GM21825 (cell line): ENCODE measurements at regions not wholly inside any gene's neighbourhood (a gene's known extent, or its start where the extent isn't known, plus 50 kb on each side); places are given as distances from the start of the nearest gene placed in this dataset.

Source experiments
- ATAC-seq: cut with Tn5 transposase; IDR thresholded peaks from one replicate; pipeline ENCODE4 v1.9.1; 2021; ENCODE audit warnings: mild to moderate bottlenecking, moderate library complexity; ENCODE audit not compliant: unreplicated experiment

GRCh38 chr7:94264756-94265155, 129.9 kb upstream of the COL1A2 start:
- no peak for ATAC-seq

- no peak for ATAC-seq
Observed at GRCh38 chr7:94265456-94265855, 129.2 kb upstream of the COL1A2 start.

GRCh38 chr7:94266238-94266644, 128.5 kb upstream of the COL1A2 start:
- no peak for ATAC-seq

- ATAC-seq, result no peak
Observed at GRCh38 chr7:94270772-94271171, 123.9 kb upstream of the COL1A2 start.

DNA sequence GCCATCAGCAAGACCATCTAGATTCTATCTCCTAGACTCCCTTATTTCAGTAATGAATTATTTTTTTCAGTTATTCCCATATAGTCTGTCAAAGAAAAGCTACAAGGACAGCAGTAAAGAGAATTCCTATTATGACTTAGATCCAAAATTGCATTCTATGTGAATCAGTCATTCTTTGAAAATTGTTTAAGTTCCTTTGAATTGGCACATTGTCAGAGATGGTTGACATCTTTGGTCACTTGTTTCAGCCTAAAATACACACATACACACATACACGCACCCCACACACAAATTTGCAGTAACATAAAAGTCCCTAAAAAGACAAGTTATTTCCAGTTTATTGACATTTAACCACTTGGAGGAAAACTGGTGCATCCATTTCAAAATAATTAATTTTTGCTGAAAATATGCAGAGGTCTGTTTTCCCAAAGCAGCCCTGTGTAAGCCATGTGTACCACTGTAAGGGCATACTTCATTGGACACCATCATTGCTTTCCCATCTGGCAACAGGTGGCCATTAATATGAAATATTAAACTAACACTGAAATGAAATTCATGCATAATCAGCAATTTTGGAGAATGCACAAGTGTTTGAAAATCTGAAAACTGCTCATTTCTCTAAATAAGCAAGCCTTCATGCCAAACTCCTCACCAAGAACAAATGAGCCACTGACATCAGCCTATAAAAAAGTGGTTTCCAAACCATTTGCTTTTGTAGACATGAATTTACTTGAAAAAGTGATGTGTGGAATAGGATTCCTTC, 121.7 kb upstream of the COL1A2 start:
- no peak for ATAC-seq

DNA sequence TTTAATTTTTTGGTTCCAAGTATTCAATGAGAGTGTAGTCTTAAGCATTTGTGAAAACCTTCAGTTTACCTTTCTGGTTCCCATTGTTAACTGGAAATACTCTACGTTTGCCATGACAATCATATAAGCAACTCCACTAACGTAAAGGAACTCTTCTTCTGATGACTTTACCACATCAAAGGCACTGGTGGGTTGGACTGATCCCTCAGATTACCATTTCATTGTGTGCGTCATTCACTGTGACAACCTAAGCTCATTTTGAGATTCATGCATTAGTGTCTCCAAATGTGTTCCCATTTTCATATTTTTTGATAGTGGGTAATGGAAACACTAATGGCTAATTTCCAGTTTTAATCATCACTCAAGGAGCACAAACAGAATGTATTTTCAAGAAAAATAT, 119.9 kb upstream of the COL1A2 start:
- ATAC-seq, result no peak

GRCh38 chr7:94276027-94276426, 118.7 kb upstream of the COL1A2 start:
- ATAC-seq, result no peak

GRCh38 chr7:94276795-94277194, 117.9 kb upstream of the COL1A2 start:
- peak; percentile 54 for ATAC-seq

DNA sequence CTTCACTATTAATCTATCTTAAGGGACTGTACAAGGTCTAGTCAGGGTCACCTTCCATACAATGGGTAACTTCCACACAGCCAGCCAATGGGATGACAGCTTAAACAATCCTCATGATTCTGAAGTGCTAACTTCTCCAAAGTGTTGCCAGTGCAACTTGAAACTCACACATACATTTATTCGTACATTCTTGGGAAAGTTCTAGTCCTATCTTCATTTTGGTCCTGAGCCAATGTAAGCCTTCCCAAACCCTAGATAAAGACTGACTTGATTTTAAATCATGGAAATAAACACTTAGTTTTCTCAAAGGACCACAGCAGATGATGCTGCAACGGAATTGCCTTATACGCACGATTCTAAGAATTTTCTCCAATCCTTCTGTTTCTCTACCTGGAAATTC, 117.5 kb upstream of the COL1A2 start:
- ATAC-seq, result no peak

DNA sequence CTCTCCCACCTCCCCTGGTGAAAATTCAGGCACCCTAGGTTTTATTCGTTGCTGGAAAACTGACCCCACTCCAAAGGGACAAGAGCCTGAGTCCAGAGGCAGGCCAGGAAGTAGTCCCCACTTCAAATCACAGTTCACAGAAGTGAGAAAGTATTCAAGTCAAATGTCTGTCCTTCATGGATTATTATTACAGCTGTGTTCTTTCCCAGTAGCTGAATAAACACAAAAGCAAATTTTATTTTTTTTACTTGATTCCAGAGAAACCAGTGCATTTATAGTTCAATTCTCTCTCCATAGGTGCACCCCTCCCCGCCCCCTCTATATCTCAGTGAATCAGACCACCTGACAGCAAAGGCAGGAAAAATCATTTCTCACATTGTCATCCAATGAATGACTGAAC, 113.8 kb upstream of the COL1A2 start:
- no peak for ATAC-seq

- ATAC-seq, result no peak
Observed at GRCh38 chr7:94284104-94284503, 110.6 kb upstream of the COL1A2 start.

GRCh38 chr7:94286111-94286510, 108.6 kb upstream of the COL1A2 start:
- ATAC-seq, result no peak

DNA sequence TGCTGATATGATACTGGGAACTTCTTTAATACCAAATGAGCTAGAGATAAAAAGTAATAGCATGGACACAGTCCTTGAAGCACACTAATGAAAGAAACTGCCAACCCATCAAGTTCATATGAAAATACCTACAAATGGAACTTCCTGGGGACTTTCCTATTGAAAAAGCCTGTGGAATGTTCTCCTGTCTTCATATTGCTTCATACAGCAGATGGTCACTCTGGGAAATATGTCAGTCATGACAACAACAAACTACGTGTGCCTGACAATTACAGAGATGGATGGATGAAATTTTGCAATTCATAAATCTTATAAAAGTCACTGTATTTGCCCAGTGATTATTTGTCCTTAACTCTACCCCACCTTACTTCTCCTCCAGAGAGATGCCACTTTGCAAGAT, 106.6 kb upstream of the COL1A2 start:
- ATAC-seq, result no peak

GRCh38 chr7:94289071-94289470, 105.6 kb upstream of the COL1A2 start:
- ATAC-seq, result no peak

DNA sequence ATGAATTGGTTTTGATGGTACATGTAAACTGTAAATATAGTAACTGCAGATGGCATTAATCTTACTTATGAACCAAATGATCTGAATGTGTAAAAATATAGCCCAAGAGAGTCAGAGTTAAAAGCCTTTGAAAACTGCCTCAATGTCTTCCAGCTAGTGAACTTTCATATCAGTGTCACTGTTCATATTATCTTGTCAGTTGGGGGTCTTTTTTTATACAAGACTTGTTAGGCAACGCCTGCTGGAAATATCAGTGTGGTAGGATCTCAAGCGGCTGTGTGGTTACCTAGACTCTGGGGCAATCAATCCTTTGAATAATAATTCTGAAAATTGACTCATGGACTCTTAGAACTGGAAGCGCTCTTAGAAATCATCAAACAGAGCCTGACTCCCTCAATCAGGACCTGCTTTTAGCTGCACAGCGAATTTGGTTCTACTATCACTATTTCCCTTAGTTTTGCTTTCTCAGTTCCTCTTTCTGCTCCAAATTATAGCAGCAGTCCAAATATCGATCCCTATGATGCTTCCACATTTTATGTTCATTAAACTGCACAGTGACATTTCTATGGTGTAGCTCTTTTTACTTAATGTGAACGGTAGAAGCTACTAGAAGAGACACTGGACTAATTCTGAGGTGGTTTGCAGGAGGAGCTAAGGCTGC, 100.1 kb upstream of the COL1A2 start:
- ATAC-seq, result no peak

GRCh38 chr7:94295850-94296249, 98.8 kb upstream of the COL1A2 start:
- no peak for ATAC-seq

DNA sequence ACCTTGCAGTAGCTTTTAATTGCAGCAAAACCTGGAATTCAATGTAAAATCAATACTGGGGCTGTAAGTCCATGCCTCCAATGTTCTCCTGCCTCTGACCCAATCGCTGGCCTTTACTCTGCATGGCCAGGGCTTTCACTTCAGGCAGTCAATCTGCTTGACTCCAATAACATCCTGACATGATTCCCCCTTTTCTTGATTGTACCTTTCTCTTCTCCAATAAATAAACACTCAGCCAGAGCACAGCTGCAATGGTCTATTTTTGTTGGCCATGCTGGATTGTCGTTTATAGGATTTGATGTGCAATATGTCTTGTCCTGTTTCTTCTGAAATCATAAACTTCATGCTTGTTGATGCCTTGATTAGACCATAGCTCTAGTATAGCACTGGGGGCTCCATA, 97.8 kb upstream of the COL1A2 start:
- ATAC-seq, result no peak

GRCh38 chr7:94297397-94297838, 97.3 kb upstream of the COL1A2 start:
- ATAC-seq, result no peak

- no peak for ATAC-seq
Observed at GRCh38 chr7:94298943-94299342, 95.8 kb upstream of the COL1A2 start.

DNA sequence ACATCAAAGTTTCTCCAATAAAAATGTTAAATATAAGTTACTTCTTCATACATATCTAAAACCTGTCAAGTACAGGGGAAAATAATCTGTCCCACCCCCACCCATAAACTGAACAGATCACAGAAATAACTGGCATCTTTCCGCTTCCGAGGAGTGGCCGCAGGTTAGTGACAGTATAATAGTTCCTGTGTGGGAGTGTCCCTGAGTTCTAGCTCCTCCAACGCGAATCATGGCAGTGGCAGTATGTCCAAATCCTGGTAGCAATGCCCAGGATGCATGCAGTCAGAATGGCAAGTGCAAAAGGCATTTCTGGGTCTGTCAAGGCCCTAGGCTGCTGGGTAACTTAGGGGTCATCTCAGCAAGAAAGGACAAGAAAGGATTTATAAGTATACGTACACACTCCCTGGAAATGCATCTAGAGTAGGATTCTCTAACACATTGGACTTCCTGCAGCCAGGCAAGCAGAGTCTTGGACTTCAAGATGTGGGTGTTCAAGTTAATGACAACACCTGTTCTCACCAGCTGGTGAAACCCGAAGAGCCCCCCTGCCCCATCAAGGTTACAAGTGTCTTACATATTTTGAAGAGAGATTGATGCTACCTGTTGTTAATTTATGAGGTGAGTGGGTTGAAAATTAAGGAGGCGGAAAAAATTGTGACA, 94.4 kb upstream of the COL1A2 start:
- no peak for ATAC-seq

GRCh38 chr7:94301024-94301586, 93.6 kb upstream of the COL1A2 start:
- no peak for ATAC-seq

- ATAC-seq, result no peak
Observed at GRCh38 chr7:94303118-94303517, 91.6 kb upstream of the COL1A2 start.
